Panc1 (cell line): ENCODE measurements at regions not wholly inside any gene's neighbourhood (a gene's known extent, or its start where the extent isn't known, plus 50 kb on each side); places are given as distances from the start of the nearest gene placed in this dataset.
A peak's percentile ranks its signal among the peaks of the same experiment; 100 is the strongest.

Experiments
- ATAC-seq: fragments of 200-7000 bp; cut with Tn5 transposase; 2 replicates; pipeline ENCODE4 v1.9.1; 2020; ENCODE audit warnings: mild to moderate bottlenecking, moderate library complexity
- BruUV-seq: library from RNA; stranded (reverse); fragments of 400-500 nt; replicated peaks from 2 replicates; lab custom pipeline; 2021; lab: Mats Ljungman, UMichigan
- CTCF ChIA-PET: fragments of 300-600 bp; sonication (Branson Sonifier 250); formaldehyde crosslinking; loops from one replicate; lab custom pipeline; 2022; ENCODE audit warnings: antibody characterized with exemption; lab: Charles Lee
- POLR2A ChIA-PET: fragments of 300-600 bp; sonication (Branson Sonifier 250); formaldehyde crosslinking; loops from one replicate; lab custom pipeline; 2022; ENCODE audit warnings: antibody characterized with exemption; lab: Charles Lee
- DNase-seq: peaks from one replicate; pipeline ENCODE4 v3.0.0-alpha.2; 2010; ENCODE audit warnings: low read depth, low spot score
- H3K27ac ChIP-seq: 2 replicates; pipeline ENCODE4 v1.5.1; 2011; ENCODE audit warnings: mild to moderate bottlenecking, low read length, inconsistent platforms
- H3K27me3 ChIP-seq: fragments of 200-500 bp; sonication (Bioruptor generic); 2 replicates; pipeline ENCODE4 v1.6.0; 2014; ENCODE audit warnings: low read length, inconsistent platforms; ENCODE audit not compliant: control insufficient read depth, insufficient read depth
- H3K36me3 ChIP-seq: fragments of 200-500 bp; sonication (Bioruptor generic); 2 replicates; pipeline ENCODE4 v1.5.1; 2014; ENCODE audit warnings: inconsistent platforms, mild to moderate bottlenecking, low read length, moderate library complexity; ENCODE audit not compliant: control insufficient read depth, insufficient read depth
- H3K4me1 ChIP-seq: 2 replicates; pipeline ENCODE4 v1.5.1; 2011; ENCODE audit warnings: inconsistent platforms, mild to moderate bottlenecking, low read length, moderate library complexity; ENCODE audit not compliant: control insufficient read depth, insufficient read depth
- H3K4me3 ChIP-seq, 2 experiments: 2 replicates each; pipeline ENCODE4 v1.5.1; 2011 to 2012; ENCODE audit warnings: low read depth in 2 of 2, low read length in 2 of 2, mild to moderate bottlenecking in 2 of 2, inconsistent platforms in 1 of 2, moderate library complexity in 1 of 2
- H3K9me3 ChIP-seq: fragments of 200-500 bp; sonication (Bioruptor generic); 2 replicates; pipeline ENCODE4 v1.5.1; 2014; ENCODE audit warnings: low read depth, mild to moderate bottlenecking, inconsistent platforms, low read length, moderate library complexity; ENCODE audit not compliant: control insufficient read depth, insufficient read depth
- POLR2AphosphoS5 ChIP-seq: IDR thresholded peaks from 2 replicates; pipeline ENCODE4 v1.6.1; 2012; ENCODE audit warnings: mild to moderate bottlenecking, low read depth, low read length, moderate library complexity
- SIN3A ChIP-seq: IDR thresholded peaks from 2 replicates; pipeline ENCODE4 v1.6.1; 2012; ENCODE audit warnings: low read depth, mild to moderate bottlenecking, low read length, moderate library complexity, borderline replicate concordance; ENCODE audit not compliant: insufficient read depth
- TCF7L2 ChIP-seq: IDR thresholded peaks from 2 replicates; pipeline ENCODE4 v1.6.1; 2011; ENCODE audit warnings: mild to moderate bottlenecking, low read depth, low read length, inconsistent platforms
- in situ Hi-C: cut with HindIII; loops from 2 replicates; pipeline ENCODE4 v1.10.0; 2016; ENCODE audit warnings: low sequenced_read_pairs, low pct_unique_long_range_greater_than_20kb
- intact Hi-C: fragments of 100-400 bp; cut with micrococcal nuclease; formaldehyde crosslinking; loops from one replicate; pipeline ENCODE4 v1.10.0; 2022; ENCODE audit not compliant: unreplicated experiment
- TF ChIP-seq, protein P1 (sequence below): fragments of 450-650 bp; IDR thresholded peaks from 2 replicates; pipeline ENCODE4 v1.5.1; 2017; ENCODE audit warnings: mild to moderate bottlenecking
- TF ChIP-seq, protein P2 (sequence below), 2 experiments: IDR thresholded peaks; 2 replicates each; pipeline ENCODE4 v1.6.1; 2011 to 2012; ENCODE audit warnings: low read depth in 2 of 2, control low read depth in 1 of 2, low read length in 1 of 2, mild to moderate bottlenecking in 1 of 2, moderate library complexity in 1 of 2; ENCODE audit not compliant: insufficient read depth in 1 of 2

GRCh38 chr2:164061129-164061746 lies 325.4 kb upstream of the FIGN start:
- POLR2A ChIA-PET, result no interaction called here
- intact Hi-C loops, result loop anchor here (5.0 to 10.0 kb wide), 2 partner anchors 329 to 876 kb away; no protein-coding TSS in a partner anchor

DNA sequence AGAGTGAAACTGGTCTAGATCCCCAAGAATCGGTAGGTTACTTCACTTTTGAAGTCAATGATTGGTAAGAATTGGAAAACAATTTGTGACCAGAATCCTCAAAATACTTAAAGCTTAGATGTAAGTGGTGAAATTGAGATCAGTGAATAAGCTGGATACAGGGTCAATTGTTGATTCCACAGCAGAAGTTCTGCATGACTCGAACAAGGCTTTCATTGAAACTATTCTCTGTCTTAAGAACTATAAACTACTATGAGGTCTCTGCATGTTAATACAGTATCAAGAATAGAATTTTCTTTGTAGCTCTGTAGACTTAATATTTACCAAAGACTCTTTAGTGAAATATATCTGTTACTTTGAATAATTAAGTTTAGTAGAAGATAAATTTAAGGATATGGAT lies 324.2 kb upstream of the FIGN start:
- H3K4me1 ChIP-seq, result no peaks in the 10 kb centered on the region; the same call in 1 of the 2 replicates
- intact Hi-C loops (loop anchor here (5.0 to 10.0 kb wide), 2 partner anchors 328 to 875 kb away; no protein-coding TSS in a partner anchor), in situ Hi-C loops (no loop called here)
- H3K4me3 ChIP-seq, result no peak overlapping the region
- no peaks in the 10 kb centered on the region for H3K9me3 ChIP-seq
- no peak for ATAC-seq
- H3K27me3 ChIP-seq, result no peaks in the 10 kb centered on the region
- ChIA-PET POLR2A (no interaction called here), CTCF (no interaction called here)
- BruUV-seq, result no TSS peak
- H3K27ac ChIP-seq, result no peak overlapping the region; the same call in 1 of the 2 replicates
- TF ChIP-seq, protein P1, sequence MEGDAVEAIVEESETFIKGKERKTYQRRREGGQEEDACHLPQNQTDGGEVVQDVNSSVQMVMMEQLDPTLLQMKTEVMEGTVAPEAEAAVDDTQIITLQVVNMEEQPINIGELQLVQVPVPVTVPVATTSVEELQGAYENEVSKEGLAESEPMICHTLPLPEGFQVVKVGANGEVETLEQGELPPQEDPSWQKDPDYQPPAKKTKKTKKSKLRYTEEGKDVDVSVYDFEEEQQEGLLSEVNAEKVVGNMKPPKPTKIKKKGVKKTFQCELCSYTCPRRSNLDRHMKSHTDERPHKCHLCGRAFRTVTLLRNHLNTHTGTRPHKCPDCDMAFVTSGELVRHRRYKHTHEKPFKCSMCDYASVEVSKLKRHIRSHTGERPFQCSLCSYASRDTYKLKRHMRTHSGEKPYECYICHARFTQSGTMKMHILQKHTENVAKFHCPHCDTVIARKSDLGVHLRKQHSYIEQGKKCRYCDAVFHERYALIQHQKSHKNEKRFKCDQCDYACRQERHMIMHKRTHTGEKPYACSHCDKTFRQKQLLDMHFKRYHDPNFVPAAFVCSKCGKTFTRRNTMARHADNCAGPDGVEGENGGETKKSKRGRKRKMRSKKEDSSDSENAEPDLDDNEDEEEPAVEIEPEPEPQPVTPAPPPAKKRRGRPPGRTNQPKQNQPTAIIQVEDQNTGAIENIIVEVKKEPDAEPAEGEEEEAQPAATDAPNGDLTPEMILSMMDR, result no peak
- TF ChIP-seq SIN3A, result no peak
- no peak for TF ChIP-seq POLR2AphosphoS5
- TF ChIP-seq TCF7L2, result no peak
- TF ChIP-seq, protein P2, sequence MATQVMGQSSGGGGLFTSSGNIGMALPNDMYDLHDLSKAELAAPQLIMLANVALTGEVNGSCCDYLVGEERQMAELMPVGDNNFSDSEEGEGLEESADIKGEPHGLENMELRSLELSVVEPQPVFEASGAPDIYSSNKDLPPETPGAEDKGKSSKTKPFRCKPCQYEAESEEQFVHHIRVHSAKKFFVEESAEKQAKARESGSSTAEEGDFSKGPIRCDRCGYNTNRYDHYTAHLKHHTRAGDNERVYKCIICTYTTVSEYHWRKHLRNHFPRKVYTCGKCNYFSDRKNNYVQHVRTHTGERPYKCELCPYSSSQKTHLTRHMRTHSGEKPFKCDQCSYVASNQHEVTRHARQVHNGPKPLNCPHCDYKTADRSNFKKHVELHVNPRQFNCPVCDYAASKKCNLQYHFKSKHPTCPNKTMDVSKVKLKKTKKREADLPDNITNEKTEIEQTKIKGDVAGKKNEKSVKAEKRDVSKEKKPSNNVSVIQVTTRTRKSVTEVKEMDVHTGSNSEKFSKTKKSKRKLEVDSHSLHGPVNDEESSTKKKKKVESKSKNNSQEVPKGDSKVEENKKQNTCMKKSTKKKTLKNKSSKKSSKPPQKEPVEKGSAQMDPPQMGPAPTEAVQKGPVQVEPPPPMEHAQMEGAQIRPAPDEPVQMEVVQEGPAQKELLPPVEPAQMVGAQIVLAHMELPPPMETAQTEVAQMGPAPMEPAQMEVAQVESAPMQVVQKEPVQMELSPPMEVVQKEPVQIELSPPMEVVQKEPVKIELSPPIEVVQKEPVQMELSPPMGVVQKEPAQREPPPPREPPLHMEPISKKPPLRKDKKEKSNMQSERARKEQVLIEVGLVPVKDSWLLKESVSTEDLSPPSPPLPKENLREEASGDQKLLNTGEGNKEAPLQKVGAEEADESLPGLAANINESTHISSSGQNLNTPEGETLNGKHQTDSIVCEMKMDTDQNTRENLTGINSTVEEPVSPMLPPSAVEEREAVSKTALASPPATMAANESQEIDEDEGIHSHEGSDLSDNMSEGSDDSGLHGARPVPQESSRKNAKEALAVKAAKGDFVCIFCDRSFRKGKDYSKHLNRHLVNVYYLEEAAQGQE (IDR thresholded peaks at IDR 0.05; ENCODE audit: insufficient read depth in 1 of 2, low read depth in 2 of 2, low read length in 1 of 2), result no peak
- DNase-seq, result no peak
- no peaks in the 10 kb centered on the region for H3K36me3 ChIP-seq

More at GRCh38 chr2:164061129-164061746, 325.4 kb upstream of the FIGN start:
- H3K27ac ChIP-seq, result peak overlapping the region; percentile 3; the same call in 1 of the 2 replicates
- DNase-seq (peak; percentile 20), ATAC-seq (no peak)
- no peaks in the 10 kb centered on the region for H3K27me3 ChIP-seq
- no peak overlapping the region for H3K4me3 ChIP-seq
- H3K9me3 ChIP-seq, result no peaks in the 10 kb centered on the region
- CTCF ChIA-PET, result interaction anchor here (1.0 kb wide), 1 partner anchor 327 kb away, joined by 3 read pairs; no protein-coding TSS in a partner anchor
- H3K36me3 ChIP-seq, result no peaks in the 10 kb centered on the region
- in situ Hi-C loops, result no loop called here
- TF ChIP-seq TCF7L2 (no peak), SIN3A (no peak), POLR2AphosphoS5 (no peak)
- TF ChIP-seq, protein P2 (IDR thresholded peaks at IDR 0.05; ENCODE audit: insufficient read depth in 1 of 2, low read depth in 2 of 2, low read length in 1 of 2), result no peak
- TF ChIP-seq, protein P1, result peak; percentile 65
- H3K4me1 ChIP-seq, result no peaks in the 10 kb centered on the region
- no TSS peak for BruUV-seq
